ENCODE measurements at regions not wholly inside any gene's neighbourhood (a gene's known extent, or its start where the extent isn't known, plus 50 kb on each side); places are given as distances from the start of the nearest gene placed in this dataset.

GRCh38 chr3:135453326-135453725, 512.2 kb upstream of the PPP2R3A start:
- peaks cover 25 to 29% of the 10 kb centered on the region in 2 donors for H3K4me1 ChIP-seq (replicated peaks in 1 of 2)
- H3K4me3 ChIP-seq: no peak overlapping the region
- ATAC-seq (replicated peaks in 6 of 8): no peak
- in situ Hi-C loops (cut with MboI; ENCODE audit: low pct_unique_long_range_greater_than_20kb in 2 of 9, low sequenced_read_pairs in 9 of 9, unreplicated experiment in 9 of 9): loop anchor here in 1 of 9 experiments (25.0 kb wide), 1 partner anchor 666 kb away; the partner anchor contains the start of gene EPHB1
- WGBS, 10 experiments: 0 to 100% (median 100%) methylated on average over 1 to 5 of the region's 6 CpGs; no CpG with 5 or more reads in 2 of the 10 experiments
- no peak overlapping the region for H3K27ac ChIP-seq

DNA sequence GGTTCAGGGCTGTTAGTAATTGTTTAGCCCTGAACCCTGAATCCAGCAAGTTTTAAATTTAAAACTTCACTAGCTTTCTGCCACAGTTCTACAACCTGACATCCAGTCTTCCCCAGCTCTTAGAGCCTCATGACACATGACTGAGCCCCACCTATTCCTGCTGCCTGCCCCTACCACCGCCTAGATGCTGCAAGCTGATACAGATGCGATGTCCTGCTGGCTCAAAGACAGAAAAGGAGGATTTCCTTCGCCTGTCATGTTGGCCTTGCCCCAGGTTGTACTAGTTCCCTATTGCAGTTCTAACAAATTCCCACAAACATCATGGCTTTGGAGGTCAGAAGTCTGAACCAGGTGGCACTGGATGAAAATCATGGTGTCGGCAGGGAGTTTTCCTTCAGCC, 510.6 kb upstream of the PPP2R3A start:
- in situ Hi-C loops (cut with MboI; ENCODE audit: low pct_unique_long_range_greater_than_20kb in 2 of 9, low sequenced_read_pairs in 9 of 9, unreplicated experiment in 9 of 9): loop anchor here in 1 of 9 experiments (25.0 kb wide), 1 partner anchor 668 kb away; the partner anchor contains the start of gene EPHB1
- ATAC-seq (replicated peaks in 6 of 8): peak in 1 of 8 experiments; percentile 32
- H3K4me3 ChIP-seq: no peak overlapping the region
- peaks cover 25 to 29% of the 10 kb centered on the region in 2 donors for H3K4me1 ChIP-seq (replicated peaks in 1 of 2)
- H3K27ac ChIP-seq: no peak overlapping the region
- WGBS, 10 experiments: 50 to 100% (median 95%) methylated on average over 1 to 3 of the region's 4 CpGs; no CpG with 5 or more reads in 5 of the 10 experiments

DNA sequence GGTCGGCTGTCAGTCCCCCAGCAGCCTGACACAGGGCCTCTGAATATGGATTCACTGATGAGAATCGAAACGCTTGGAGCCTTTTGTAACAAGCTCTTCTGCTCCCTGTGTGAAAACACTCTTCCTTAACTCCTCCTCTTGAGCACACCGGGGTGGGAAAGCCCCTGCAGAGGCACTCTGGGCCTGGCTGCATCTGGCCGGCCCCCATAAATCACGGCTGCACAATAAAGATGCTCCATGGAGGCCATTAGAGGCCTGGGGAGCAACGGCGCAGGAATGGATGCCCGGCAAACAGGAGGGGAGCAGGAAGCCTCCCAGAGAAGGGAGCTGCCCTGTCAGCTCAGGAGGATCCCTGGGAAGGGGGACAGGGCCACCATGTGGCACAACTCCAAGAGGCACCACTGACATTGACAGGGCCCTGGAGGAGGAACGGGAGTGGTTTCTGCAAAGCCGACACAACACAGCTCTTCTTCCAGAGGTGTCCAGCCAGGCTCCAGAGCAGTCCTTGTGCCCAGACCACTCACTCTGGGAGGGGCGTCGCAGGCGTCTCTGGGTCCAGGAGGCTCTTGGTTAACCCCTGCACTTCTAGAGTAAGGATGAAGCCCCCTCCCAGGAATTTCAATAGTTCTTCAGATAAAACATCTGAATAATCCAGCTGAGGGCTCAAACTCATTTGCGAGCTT, 509.3 kb upstream of the PPP2R3A start:
- in situ Hi-C loops (cut with MboI; ENCODE audit: low pct_unique_long_range_greater_than_20kb in 2 of 9, low sequenced_read_pairs in 9 of 9, unreplicated experiment in 9 of 9): loop anchor here in 1 of 9 experiments (25.0 kb wide), 1 partner anchor 669 kb away; the partner anchor contains the start of gene EPHB1
- WGBS, 10 experiments: 0 to 100% (median 32%) methylated on average over 1 to 9 of the region's 15 CpGs
- Histone ChIP-seq H3K4me1 (replicated peaks in 1 of 2) (peaks cover 25 to 29% of the 10 kb centered on the region in 2 donors), H3K4me3 (peak overlapping the region in 3 of 5 donors; percentile 2 to 4 (median 2)), H3K27ac (peak overlapping the region; percentile 53 to 72)
- peak; percentile 18 to 97 (median 96) for ATAC-seq (replicated peaks in 6 of 8)

GRCh38 chr3:135458541-135459322, 506.8 kb upstream of the PPP2R3A start:
- H3K4me3 ChIP-seq: no peak overlapping the region
- H3K27ac ChIP-seq: no peak overlapping the region
- 0 to 91% (median 74%) methylated on average over 1 to 10 of the region's 10 CpGs; no CpG with 5 or more reads in 1 of the 10 experiments for WGBS, 10 experiments
- in situ Hi-C loops (cut with MboI; ENCODE audit: low pct_unique_long_range_greater_than_20kb in 2 of 9, low sequenced_read_pairs in 9 of 9, unreplicated experiment in 9 of 9): loop anchor here in 1 of 9 experiments (25.0 kb wide), 1 partner anchor 671 kb away; the partner anchor contains the start of gene EPHB1
- H3K4me1 ChIP-seq (replicated peaks in 1 of 2): peaks cover 17% of the 10 kb centered on the region in 2 donors
- peak in 2 of 8 experiments; percentile 63 to 75 for ATAC-seq (replicated peaks in 6 of 8)

DNA sequence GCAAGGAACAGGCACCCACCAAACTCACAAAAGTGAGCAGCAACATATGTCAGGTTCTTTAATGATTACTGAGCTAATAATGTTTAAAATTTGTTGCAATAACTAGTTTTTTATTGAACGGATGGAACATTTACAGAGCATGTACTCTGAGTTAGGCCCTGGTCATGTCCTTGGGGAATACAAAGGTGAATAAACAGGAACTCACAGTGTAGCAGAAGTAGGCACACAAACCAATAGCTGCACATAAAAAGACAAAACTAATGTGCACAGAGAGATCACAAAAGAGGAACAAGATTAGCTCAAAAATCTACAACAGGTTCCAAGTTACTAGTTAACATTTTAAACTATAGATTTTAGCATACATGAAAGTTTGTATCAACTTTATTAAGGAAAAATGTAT, 505.3 kb upstream of the PPP2R3A start:
- H3K27ac ChIP-seq: no peak overlapping the region
- no peak overlapping the region for H3K4me3 ChIP-seq
- WGBS, 10 experiments: 43 to 100% (median 86%) methylated on average over 1 of the region's 1 CpG; no CpG with 5 or more reads in 4 of the 10 experiments
- ATAC-seq (replicated peaks in 6 of 8): no peak
- in situ Hi-C loops (cut with MboI; ENCODE audit: low pct_unique_long_range_greater_than_20kb in 2 of 9, low sequenced_read_pairs in 9 of 9, unreplicated experiment in 9 of 9): loop anchor here in 1 of 9 experiments (25.0 kb wide), 1 partner anchor 673 kb away; the partner anchor contains the start of gene EPHB1
- H3K4me1 ChIP-seq (replicated peaks in 1 of 2): peaks cover 9 to 25% of the 10 kb centered on the region in 2 donors

DNA sequence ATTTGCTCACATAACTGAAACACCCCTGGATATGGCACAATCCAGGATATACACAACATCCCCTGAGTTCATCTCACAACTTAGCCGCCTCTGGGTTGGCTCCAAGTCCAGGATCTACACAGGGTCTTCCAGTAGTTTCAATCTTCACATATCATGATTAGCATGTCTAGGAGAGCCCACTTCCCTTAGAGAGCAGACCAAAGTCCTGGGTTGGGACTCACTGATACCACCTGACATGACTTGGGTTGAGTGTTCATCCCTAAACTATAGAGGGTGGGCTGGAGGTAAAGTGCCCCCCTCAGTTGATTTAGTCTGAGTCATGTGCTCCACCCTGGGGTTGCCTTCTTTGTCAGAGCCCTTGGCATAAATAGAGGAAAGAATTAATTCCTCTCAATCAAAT, 493.6 kb upstream of the PPP2R3A start:
- Histone ChIP-seq H3K4me1 (replicated peaks in 1 of 2) (peaks cover 0 to 9% of the 10 kb centered on the region in 2 donors), H3K27ac (no peak overlapping the region), H3K4me3 (no peak overlapping the region)
- in situ Hi-C loops (cut with MboI; ENCODE audit: low pct_unique_long_range_greater_than_20kb in 2 of 9, low sequenced_read_pairs in 9 of 9, unreplicated experiment in 9 of 9): loop anchor here in 1 of 9 experiments (25.0 kb wide), 1 partner anchor 685 kb away; the partner anchor contains the start of gene EPHB1
- 0 to 100% (median 80%) methylated on average over 1 of the region's 1 CpG; no CpG with 5 or more reads in 7 of the 10 experiments for WGBS, 10 experiments
- no peak for ATAC-seq (replicated peaks in 6 of 8)

DNA sequence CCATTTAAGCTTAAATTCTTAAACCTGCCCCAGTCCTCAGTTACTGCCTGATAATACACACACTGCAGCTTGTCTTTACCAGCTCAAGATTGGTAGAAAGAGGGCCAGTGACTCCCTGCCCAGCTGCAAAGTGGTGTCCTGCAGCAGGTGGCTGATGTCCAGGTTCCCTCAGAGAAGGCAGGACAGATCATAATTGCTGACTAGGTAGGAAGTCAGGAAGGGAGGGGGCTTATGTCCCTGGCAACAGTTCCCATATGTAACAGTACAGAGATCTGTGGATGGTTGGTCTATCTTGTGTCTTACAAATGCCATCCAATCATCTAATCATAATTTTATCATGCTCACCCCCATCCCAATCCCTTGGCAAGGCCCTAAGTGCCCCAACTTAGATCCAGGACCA, 492.1 kb upstream of the PPP2R3A start:
- peaks cover 0 to 9% of the 10 kb centered on the region in 2 donors for H3K4me1 ChIP-seq (replicated peaks in 1 of 2)
- in situ Hi-C loops (cut with MboI; ENCODE audit: low pct_unique_long_range_greater_than_20kb in 2 of 9, low sequenced_read_pairs in 9 of 9, unreplicated experiment in 9 of 9): loop anchor here in 1 of 9 experiments (25.0 kb wide), 1 partner anchor 686 kb away; the partner anchor contains the start of gene EPHB1
- ATAC-seq (replicated peaks in 6 of 8): no peak
- no peak overlapping the region for H3K4me3 ChIP-seq
- H3K27ac ChIP-seq: no peak overlapping the region

- H3K4me3 ChIP-seq: no peak overlapping the region
- WGBS, 10 experiments: 21 to 100% (median 65%) methylated on average over 1 to 2 of the region's 2 CpGs; no CpG with 5 or more reads in 1 of the 10 experiments
- H3K4me1 ChIP-seq (replicated peaks in 1 of 2): peaks cover 3 to 8% of the 10 kb centered on the region in 2 donors
- in situ Hi-C loops (cut with MboI; ENCODE audit: low pct_unique_long_range_greater_than_20kb in 2 of 9, low sequenced_read_pairs in 9 of 9, unreplicated experiment in 9 of 9): no loop called here
- peak in 5 of 8 experiments; percentile 69 to 92 (median 78) for ATAC-seq (replicated peaks in 6 of 8)
- no peak overlapping the region for H3K27ac ChIP-seq
Measured at GRCh38 chr3:135487261-135487660, 478.3 kb upstream of the PPP2R3A start.

- WGBS, 10 experiments: 56 to 100% (median 90%) methylated on average over 1 to 2 of the region's 4 CpGs; no CpG with 5 or more reads in 4 of the 10 experiments
- Histone ChIP-seq H3K4me1 (replicated peaks in 1 of 2) (peaks cover 3 to 8% of the 10 kb centered on the region in 2 donors), H3K27ac (no peak overlapping the region), H3K4me3 (no peak overlapping the region)
- no peak for ATAC-seq (replicated peaks in 6 of 8)
- in situ Hi-C loops (cut with MboI; ENCODE audit: low pct_unique_long_range_greater_than_20kb in 2 of 9, low sequenced_read_pairs in 9 of 9, unreplicated experiment in 9 of 9): no loop called here
Measured at GRCh38 chr3:135490219-135490915, 475.2 kb upstream of the PPP2R3A start.

DNA sequence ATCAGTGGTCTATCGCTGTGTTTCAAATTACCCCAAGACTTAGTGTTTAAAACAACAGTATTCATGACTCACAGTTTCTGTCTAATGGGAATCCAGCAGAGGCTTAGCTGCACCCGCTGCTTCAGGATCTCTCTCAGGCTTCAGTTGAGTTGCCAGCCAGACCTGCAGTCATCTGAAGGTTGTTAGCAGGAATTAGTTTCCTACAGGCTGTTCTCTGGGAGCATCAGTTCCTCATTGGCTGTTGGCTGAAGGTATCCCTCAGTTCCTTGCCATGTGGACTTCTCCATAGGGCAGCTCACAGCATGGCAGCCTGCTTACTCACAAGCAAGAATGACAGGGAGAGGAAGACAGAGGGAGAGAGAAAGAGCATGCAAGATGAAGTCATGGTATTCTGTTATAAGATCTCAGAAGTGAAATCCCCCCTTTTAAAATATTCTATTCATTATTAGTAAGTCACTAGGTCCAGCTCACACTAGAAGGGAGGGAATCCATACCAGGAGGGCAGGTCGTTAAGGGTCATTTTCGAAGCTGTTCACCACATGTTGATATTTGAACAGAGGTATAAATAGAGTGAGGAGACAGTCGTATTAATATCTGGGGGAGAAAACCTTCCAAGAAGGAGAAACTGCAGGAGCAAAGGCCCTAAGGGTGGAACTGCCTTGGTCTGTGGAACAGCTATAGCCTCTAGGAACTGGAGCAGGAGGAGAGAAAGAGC, 473.9 kb upstream of the PPP2R3A start:
- ATAC-seq (replicated peaks in 6 of 8): peak in 2 of 8 experiments; percentile 62 to 65
- Histone ChIP-seq H3K4me3 (no peak overlapping the region), H3K27ac (no peak overlapping the region), H3K4me1 (replicated peaks in 1 of 2) (peaks cover 3 to 8% of the 10 kb centered on the region in 2 donors)
- in situ Hi-C loops (cut with MboI; ENCODE audit: low pct_unique_long_range_greater_than_20kb in 2 of 9, low sequenced_read_pairs in 9 of 9, unreplicated experiment in 9 of 9): no loop called here
- WGBS, 10 experiments: 47 to 100% (median 86%) methylated on average over 1 to 5 of the region's 5 CpGs; no CpG with 5 or more reads in 2 of the 10 experiments

DNA sequence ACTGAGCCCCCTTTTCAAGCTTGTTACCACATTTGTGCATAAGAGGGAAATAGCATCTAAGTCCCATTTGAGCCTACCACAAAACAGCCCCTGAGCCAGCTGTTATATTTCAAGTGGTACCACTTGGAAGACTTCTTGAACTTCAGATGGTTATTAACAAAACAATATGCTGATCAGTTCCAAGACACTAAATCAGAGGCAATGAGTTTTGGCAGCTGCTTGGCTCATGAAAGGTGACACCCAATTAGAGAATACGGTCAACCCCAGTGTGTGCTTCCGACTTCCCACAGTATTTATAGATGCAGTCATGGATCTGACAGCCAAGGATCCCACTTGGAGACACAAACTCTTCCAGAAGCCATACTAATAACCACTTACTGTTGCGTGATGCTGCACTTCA, 469.6 kb upstream of the PPP2R3A start:
- H3K27ac ChIP-seq: no peak overlapping the region
- ATAC-seq (replicated peaks in 6 of 8): peak in 2 of 8 experiments; percentile 29 to 51
- in situ Hi-C loops (cut with MboI; ENCODE audit: low pct_unique_long_range_greater_than_20kb in 2 of 9, low sequenced_read_pairs in 9 of 9, unreplicated experiment in 9 of 9): no loop called here
- 0 to 94% (median 78%) methylated on average over 1 to 3 of the region's 3 CpGs for WGBS, 10 experiments
- no peak overlapping the region for H3K4me3 ChIP-seq
- no peaks in the 10 kb centered on the region for H3K4me1 ChIP-seq (replicated peaks in 1 of 2)

- Histone ChIP-seq H3K4me1 (replicated peaks in 1 of 2) (peaks cover 0 to under 1% of the 10 kb centered on the region in 2 donors), H3K27ac (no peak overlapping the region), H3K4me3 (no peak overlapping the region)
- 40 to 100% (median 93%) methylated on average over 1 to 3 of the region's 5 CpGs; no CpG with 5 or more reads in 4 of the 10 experiments for WGBS, 10 experiments
- no peak for ATAC-seq (replicated peaks in 6 of 8)
- in situ Hi-C loops (cut with MboI; ENCODE audit: low pct_unique_long_range_greater_than_20kb in 2 of 9, low sequenced_read_pairs in 9 of 9, unreplicated experiment in 9 of 9): no loop called here
Measured at GRCh38 chr3:135497979-135498378, 467.5 kb upstream of the PPP2R3A start.

All from motor neuron (in vitro differentiated cells).